Activated CD8-positive, alpha-beta memory T cell treated with anti-CD3 and anti-CD28 coated beads, Interleukin-2, amount 10 ng/mL, durations not matched to agents 7 days and 5 days (primary cell): ENCODE measurements at regions not wholly inside any gene's neighbourhood (a gene's known extent, or its start where the extent isn't known, plus 50 kb on each side); places are given as distances from the start of the nearest gene placed in this dataset.

Experiments
- ATAC-seq: fragments of 150-1000 bp; cut with Tn5 transposase; one replicate; pipeline ENCODE4 v1.10.0; 2021; ENCODE audit warnings: moderate library complexity
- CTCF ChIA-PET: fragments of 350-600 bp; sonication (Branson Sonifier 250); formaldehyde crosslinking; loops from one replicate; lab custom pipeline; 2021; ENCODE audit warnings: antibody characterized with exemption; lab: Charles Lee
- DNase-seq: peaks from one replicate; pipeline ENCODE4 v3.0.0-alpha.2; 2020
- H3K27ac Mint-ChIP-seq: one replicate; pipeline ENCODE4 v1.8.0; 2021; ENCODE audit warnings: mild to moderate bottlenecking, mixed read lengths
- H3K27me3 Mint-ChIP-seq: one replicate; pipeline ENCODE4 v1.8.0; 2021; ENCODE audit warnings: mixed read lengths
- H3K36me3 Mint-ChIP-seq: one replicate; pipeline ENCODE4 v1.8.0; 2021; ENCODE audit warnings: mild to moderate bottlenecking, mixed read lengths
- H3K4me1 Mint-ChIP-seq: one replicate; pipeline ENCODE4 v1.8.0; 2021; ENCODE audit warnings: mixed read lengths
- H3K4me3 Mint-ChIP-seq: one replicate; pipeline ENCODE4 v1.8.0; 2021; ENCODE audit warnings: mild to moderate bottlenecking, moderate library complexity, mixed read lengths
- H3K9me3 Mint-ChIP-seq: one replicate; pipeline ENCODE4 v1.8.0; 2022; ENCODE audit warnings: low read depth, mixed read lengths

- CTCF ChIA-PET, result no interaction called here
- H3K36me3 Mint-ChIP-seq, result no peaks in the 10 kb centered on the region
- DNase-seq (no peak), ATAC-seq (no peak)
- H3K27me3 Mint-ChIP-seq, result no peaks in the 10 kb centered on the region
- H3K9me3 Mint-ChIP-seq, result peaks cover 5% of the 10 kb centered on the region
- no peak overlapping the region for H3K27ac Mint-ChIP-seq
- peaks cover 7% of the 10 kb centered on the region for H3K4me1 Mint-ChIP-seq
- H3K4me3 Mint-ChIP-seq, result no peak overlapping the region
Measured at GRCh38 chr15:95674031-95674430, 656.5 kb upstream of the NR2F2 start.

GRCh38 chr15:95676500-95676899 lies 654.0 kb upstream of the NR2F2 start:
- DNase-seq, result no peak
- Mint-ChIP-seq H3K36me3 (no peaks in the 10 kb centered on the region), H3K4me1 (no peaks in the 10 kb centered on the region), H3K9me3 (peaks cover 5% of the 10 kb centered on the region), H3K4me3 (no peak overlapping the region), H3K27me3 (no peaks in the 10 kb centered on the region), H3K27ac (no peak overlapping the region)
- CTCF ChIA-PET, result no interaction called here
- ATAC-seq, result no peak

- no peaks in the 10 kb centered on the region for H3K36me3 Mint-ChIP-seq
- H3K9me3 Mint-ChIP-seq, result peaks cover 5% of the 10 kb centered on the region
- no peak overlapping the region for H3K4me3 Mint-ChIP-seq
- DNase-seq (no peak), ATAC-seq (no peak)
- CTCF ChIA-PET, result no interaction called here
- H3K27ac Mint-ChIP-seq, result no peak overlapping the region
- H3K4me1 Mint-ChIP-seq, result no peaks in the 10 kb centered on the region
- H3K27me3 Mint-ChIP-seq, result no peaks in the 10 kb centered on the region
Measured at GRCh38 chr15:95679847-95680582, 650.5 kb upstream of the NR2F2 start.

- Mint-ChIP-seq H3K27me3 (no peaks in the 10 kb centered on the region), H3K27ac (no peak overlapping the region), H3K9me3 (no peaks in the 10 kb centered on the region), H3K4me3 (no peak overlapping the region), H3K36me3 (no peaks in the 10 kb centered on the region), H3K4me1 (no peaks in the 10 kb centered on the region)
- DNase-seq (no peak), ATAC-seq (no peak)
- CTCF ChIA-PET, result no interaction called here
Measured at GRCh38 chr15:95680728-95681127, 649.8 kb upstream of the NR2F2 start.

GRCh38 chr15:95681836-95682544 lies 648.5 kb upstream of the NR2F2 start:
- CTCF ChIA-PET, result no interaction called here
- H3K9me3 Mint-ChIP-seq, result no peaks in the 10 kb centered on the region
- H3K4me1 Mint-ChIP-seq, result no peaks in the 10 kb centered on the region
- no peak for DNase-seq
- H3K27ac Mint-ChIP-seq, result no peak overlapping the region
- H3K4me3 Mint-ChIP-seq, result no peak overlapping the region
- no peak for ATAC-seq
- no peaks in the 10 kb centered on the region for H3K27me3 Mint-ChIP-seq
- no peaks in the 10 kb centered on the region for H3K36me3 Mint-ChIP-seq

- Mint-ChIP-seq H3K36me3 (no peaks in the 10 kb centered on the region), H3K4me3 (no peak overlapping the region), H3K27ac (no peak overlapping the region), H3K4me1 (no peaks in the 10 kb centered on the region), H3K9me3 (peaks cover 2% of the 10 kb centered on the region), H3K27me3 (no peaks in the 10 kb centered on the region)
- DNase-seq, result no peak
- ATAC-seq, result no peak
- CTCF ChIA-PET, result no interaction called here
Measured at GRCh38 chr15:95684126-95684525, 646.4 kb upstream of the NR2F2 start.

- ATAC-seq, result no peak
- Mint-ChIP-seq H3K36me3 (no peaks in the 10 kb centered on the region), H3K9me3 (peaks cover 2% of the 10 kb centered on the region), H3K27me3 (no peaks in the 10 kb centered on the region), H3K4me3 (no peak overlapping the region), H3K4me1 (peaks cover 3% of the 10 kb centered on the region), H3K27ac (no peak overlapping the region)
- CTCF ChIA-PET, result no interaction called here
- no peak for DNase-seq
Measured at GRCh38 chr15:95684693-95685115, 645.8 kb upstream of the NR2F2 start.

GRCh38 chr15:95687061-95687460 lies 643.4 kb upstream of the NR2F2 start:
- no peak for DNase-seq
- Mint-ChIP-seq H3K9me3 (peaks cover 3% of the 10 kb centered on the region), H3K4me3 (no peak overlapping the region), H3K27ac (no peak overlapping the region), H3K36me3 (no peaks in the 10 kb centered on the region), H3K27me3 (no peaks in the 10 kb centered on the region), H3K4me1 (peaks cover 10% of the 10 kb centered on the region)
- CTCF ChIA-PET, result no interaction called here
- no peak for ATAC-seq

- CTCF ChIA-PET, result no interaction called here
- DNase-seq (no peak), ATAC-seq (no peak)
- Mint-ChIP-seq H3K27me3 (no peaks in the 10 kb centered on the region), H3K27ac (no peak overlapping the region), H3K9me3 (peaks cover 3% of the 10 kb centered on the region), H3K4me1 (peaks cover 10% of the 10 kb centered on the region), H3K36me3 (no peaks in the 10 kb centered on the region), H3K4me3 (no peak overlapping the region)
Measured at GRCh38 chr15:95687686-95688085, 642.8 kb upstream of the NR2F2 start.

GRCh38 chr15:95690631-95691340 lies 639.7 kb upstream of the NR2F2 start:
- CTCF ChIA-PET, result no interaction called here
- H3K27ac Mint-ChIP-seq, result peak overlapping the region; percentile 9
- DNase-seq (no peak), ATAC-seq (peak; percentile 42)
- peaks cover 10% of the 10 kb centered on the region for H3K4me1 Mint-ChIP-seq
- peaks cover 10% of the 10 kb centered on the region for H3K9me3 Mint-ChIP-seq
- H3K27me3 Mint-ChIP-seq, result no peaks in the 10 kb centered on the region
- H3K4me3 Mint-ChIP-seq, result no peak overlapping the region
- no peaks in the 10 kb centered on the region for H3K36me3 Mint-ChIP-seq

GRCh38 chr15:95693917-95694316 lies 636.6 kb upstream of the NR2F2 start:
- no peaks in the 10 kb centered on the region for H3K27me3 Mint-ChIP-seq
- no peak for ATAC-seq

GRCh38 chr15:95698230-95698629 lies 632.3 kb upstream of the NR2F2 start:
- no peak for ATAC-seq

More at GRCh38 chr15:95693917-95694316, 636.6 kb upstream of the NR2F2 start:
- Mint-ChIP-seq H3K4me3 (no peak overlapping the region), H3K27ac (no peak overlapping the region), H3K4me1 (peaks cover 10% of the 10 kb centered on the region), H3K9me3 (peaks cover 10% of the 10 kb centered on the region), H3K36me3 (no peaks in the 10 kb centered on the region)
- CTCF ChIA-PET, result no interaction called here
- DNase-seq, result no peak

GRCh38 chr15:95698951-95699350 lies 631.5 kb upstream of the NR2F2 start:
- CTCF ChIA-PET, result no interaction called here
- ATAC-seq (no peak), DNase-seq (no peak)
- Mint-ChIP-seq H3K4me1 (no peaks in the 10 kb centered on the region), H3K9me3 (peaks cover 9% of the 10 kb centered on the region), H3K27me3 (no peaks in the 10 kb centered on the region), H3K27ac (no peak overlapping the region), H3K4me3 (no peak overlapping the region), H3K36me3 (no peaks in the 10 kb centered on the region)

More at GRCh38 chr15:95698230-95698629, 632.3 kb upstream of the NR2F2 start:
- H3K27me3 Mint-ChIP-seq, result no peaks in the 10 kb centered on the region
- no peaks in the 10 kb centered on the region for H3K36me3 Mint-ChIP-seq
- no peaks in the 10 kb centered on the region for H3K4me1 Mint-ChIP-seq
- no peak overlapping the region for H3K27ac Mint-ChIP-seq
- H3K4me3 Mint-ChIP-seq, result no peak overlapping the region
- DNase-seq, result no peak
- H3K9me3 Mint-ChIP-seq, result peaks cover 12% of the 10 kb centered on the region
- CTCF ChIA-PET, result no interaction called here

- CTCF ChIA-PET, result no interaction called here
- Mint-ChIP-seq H3K27ac (no peak overlapping the region), H3K4me1 (no peaks in the 10 kb centered on the region), H3K36me3 (no peaks in the 10 kb centered on the region), H3K9me3 (peaks cover 12% of the 10 kb centered on the region), H3K4me3 (no peak overlapping the region), H3K27me3 (no peaks in the 10 kb centered on the region)
- DNase-seq (no peak), ATAC-seq (no peak)
Measured at GRCh38 chr15:95699578-95699977, 630.9 kb upstream of the NR2F2 start.
